Inflammatory macrophage (primary cell): ENCODE measurements at regions not wholly inside any gene's neighbourhood (a gene's known extent, or its start where the extent isn't known, plus 50 kb on each side); places are given as distances from the start of the nearest gene placed in this dataset.
"Not testable (repeated sequence)": the region's sequence is repeated elsewhere in the genome, so short reads cannot be mapped to it uniquely, and the experiment has no call there.

Experiments
- DNase-seq, 2 donors: peaks; one replicate each; pipeline ENCODE4 v3.0.0-alpha.2; 2020 to 2022

DNA sequence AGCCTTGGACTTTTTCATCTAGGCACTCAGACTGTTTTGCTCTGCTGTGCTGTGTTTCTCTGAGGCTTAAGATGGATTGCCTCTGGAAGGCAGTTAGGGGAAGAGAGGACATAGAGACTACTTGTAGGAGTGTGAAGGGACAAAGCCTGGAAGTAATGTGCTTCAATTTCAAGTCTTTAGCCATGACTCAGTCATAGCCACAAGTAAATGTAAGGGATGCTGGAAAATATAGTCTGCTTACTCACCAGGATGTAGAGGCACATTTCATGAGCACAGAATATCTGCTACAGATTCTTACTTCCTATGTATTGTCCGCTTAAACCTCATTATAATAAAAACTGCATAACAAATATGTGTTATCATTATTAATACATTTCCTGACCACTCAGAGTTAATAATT lies 794.3 kb upstream of the NOVA1 start:
- no peak for DNase-seq

DNA sequence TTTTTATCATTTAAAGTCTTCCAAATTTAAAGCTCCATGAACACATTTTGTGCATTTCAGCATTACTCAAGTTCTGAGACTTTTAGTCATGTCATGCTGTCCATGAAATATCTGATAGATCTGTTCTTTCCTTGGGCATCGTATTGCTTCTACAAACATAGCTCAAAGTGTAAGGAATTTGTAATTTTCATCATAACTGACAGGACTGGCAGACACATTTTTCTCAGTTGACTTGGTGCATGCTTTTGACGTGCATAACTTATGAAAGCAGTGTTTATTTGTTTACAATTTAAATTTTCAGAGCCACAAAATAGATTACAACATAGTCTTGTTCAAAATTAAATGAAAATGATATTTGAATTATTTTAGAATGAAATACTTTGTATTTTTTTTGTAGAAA lies 812.1 kb upstream of the NOVA1 start:
- no peak for DNase-seq

DNA sequence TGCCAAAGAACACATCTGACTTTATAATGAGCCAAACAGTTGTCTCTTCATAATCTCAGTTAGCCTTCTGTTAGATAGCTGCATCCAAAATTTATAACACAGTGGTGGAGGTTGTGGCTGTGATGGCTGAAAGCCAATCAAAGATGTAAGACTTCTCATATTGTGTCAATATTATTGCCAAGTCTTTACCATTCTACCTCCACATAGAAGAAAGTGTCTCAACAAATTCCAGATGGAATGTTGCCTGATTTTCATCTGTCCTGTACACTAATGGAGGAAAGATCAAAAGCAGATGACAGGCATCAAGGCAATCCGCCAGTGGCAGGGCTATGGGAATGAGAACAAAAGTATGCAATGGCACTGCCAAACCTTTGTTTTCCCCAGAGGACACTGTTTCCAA lies 813.1 kb upstream of the NOVA1 start:
- DNase-seq, result no peak

GRCh38 chr14:27427796-27428195 lies 830.0 kb upstream of the NOVA1 start:
- DNase-seq, result no peak

- DNase-seq, result no peak
These were observed 838.3 kb upstream of the NOVA1 start for GRCh38 chr14:27435923-27436670.

DNA sequence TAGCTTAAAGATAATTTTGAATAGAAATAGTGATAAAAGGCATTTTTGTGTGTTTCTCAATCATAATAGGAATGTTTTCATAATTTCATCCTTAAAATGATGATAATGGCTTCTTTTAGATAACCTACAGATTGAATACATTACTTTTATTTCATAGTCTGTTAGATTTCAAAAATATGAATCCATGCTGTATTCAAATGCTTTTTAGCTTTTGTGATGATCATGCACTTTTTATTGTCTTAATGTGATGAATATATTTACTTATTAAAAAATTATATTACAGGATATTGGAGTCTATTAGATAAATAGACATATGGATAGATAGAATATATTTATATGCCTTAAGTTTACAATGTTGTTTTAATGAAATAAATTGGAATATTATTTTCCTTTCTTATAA lies 886.8 kb upstream of the NOVA1 start:
- no peak for DNase-seq

- no peak for DNase-seq
These were observed 887.4 kb upstream of the NOVA1 start for GRCh38 chr14:27485193-27485592.

GRCh38 chr14:27506272-27506671 lies 908.4 kb upstream of the NOVA1 start:
- no peak for DNase-seq

DNA sequence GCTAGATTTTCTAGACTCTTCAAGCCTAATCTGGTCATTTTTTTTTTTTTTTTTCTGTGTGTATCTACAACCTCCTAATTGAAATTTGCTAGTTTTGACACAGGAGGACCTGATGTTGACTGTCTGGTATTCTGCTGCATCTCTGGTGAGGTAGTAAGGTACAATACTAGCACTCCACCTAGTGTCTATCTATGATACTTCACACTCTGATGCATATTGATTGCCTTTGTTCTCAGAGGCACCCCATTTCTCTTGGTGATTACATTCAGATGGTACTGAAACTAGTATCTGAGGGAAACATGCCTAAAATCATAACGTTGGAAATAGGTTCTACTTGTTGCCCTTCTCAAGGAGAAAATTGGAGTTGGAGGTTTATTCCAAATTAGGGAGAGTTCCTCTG lies 930.5 kb upstream of the NOVA1 start:
- DNase-seq, result no peak

DNA sequence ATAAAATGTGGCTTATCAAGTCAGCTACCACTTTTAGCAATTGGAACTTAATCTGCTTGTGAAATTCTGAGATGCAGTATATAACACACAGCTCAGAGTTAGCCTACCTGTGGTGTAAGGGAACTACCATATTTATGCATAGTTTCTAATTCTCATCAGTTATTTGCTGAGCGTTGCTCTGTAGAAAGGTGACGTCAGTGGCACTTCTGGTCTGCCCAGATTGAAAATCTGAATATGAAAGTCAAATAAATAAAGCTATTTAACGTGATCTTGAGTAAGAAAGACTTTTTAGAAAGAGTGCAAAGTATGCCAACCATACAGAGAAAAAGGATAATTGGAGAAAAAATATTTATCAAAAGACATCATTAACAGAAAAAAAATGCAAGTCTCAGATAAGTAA lies 938.9 kb upstream of the NOVA1 start:
- DNase-seq, result no peak

- DNase-seq, result no peak
These were observed 948.3 kb upstream of the NOVA1 start for GRCh38 chr14:27546111-27546510.

- DNase-seq, result no peak
These were observed 956.0 kb upstream of the NOVA1 start for GRCh38 chr14:27553790-27554189.

DNA sequence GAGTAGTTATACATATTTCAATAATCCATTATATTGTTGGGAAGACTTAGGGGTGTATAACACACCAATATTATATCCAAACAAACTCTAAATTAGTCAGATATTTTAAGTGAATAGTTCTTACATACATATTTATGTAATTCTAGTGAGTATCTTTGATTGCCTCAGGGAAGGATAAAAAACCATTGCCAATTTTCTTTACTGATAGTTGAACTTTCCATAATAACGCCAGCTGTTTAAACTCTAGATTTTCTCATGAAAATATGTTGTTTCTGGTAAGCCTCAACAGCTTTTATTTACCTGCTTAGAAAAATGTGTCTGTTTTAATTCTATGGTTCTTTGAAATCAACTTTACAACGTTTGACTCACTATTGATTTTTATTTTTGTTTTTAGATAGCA lies 959.6 kb upstream of the NOVA1 start:
- no peak for DNase-seq

DNA sequence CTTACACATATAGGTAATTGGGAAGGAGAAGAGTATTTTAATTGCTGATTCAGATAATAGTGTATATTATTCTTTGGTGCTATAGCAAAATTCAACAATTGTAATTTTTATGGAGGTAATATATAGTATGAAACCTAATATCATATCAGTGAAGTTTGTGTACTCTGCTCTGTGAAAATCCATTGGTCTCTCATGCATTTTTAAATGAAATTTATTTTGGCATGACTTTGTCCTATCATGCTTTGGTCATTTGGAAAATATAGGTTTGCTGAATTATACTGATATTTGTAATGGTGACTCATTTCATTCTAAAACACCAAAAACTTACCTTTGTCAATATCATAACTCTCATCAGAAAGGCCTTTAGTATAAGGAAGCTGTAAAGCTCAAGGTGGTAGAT lies 962.0 kb upstream of the NOVA1 start:
- DNase-seq, result no peak

DNA sequence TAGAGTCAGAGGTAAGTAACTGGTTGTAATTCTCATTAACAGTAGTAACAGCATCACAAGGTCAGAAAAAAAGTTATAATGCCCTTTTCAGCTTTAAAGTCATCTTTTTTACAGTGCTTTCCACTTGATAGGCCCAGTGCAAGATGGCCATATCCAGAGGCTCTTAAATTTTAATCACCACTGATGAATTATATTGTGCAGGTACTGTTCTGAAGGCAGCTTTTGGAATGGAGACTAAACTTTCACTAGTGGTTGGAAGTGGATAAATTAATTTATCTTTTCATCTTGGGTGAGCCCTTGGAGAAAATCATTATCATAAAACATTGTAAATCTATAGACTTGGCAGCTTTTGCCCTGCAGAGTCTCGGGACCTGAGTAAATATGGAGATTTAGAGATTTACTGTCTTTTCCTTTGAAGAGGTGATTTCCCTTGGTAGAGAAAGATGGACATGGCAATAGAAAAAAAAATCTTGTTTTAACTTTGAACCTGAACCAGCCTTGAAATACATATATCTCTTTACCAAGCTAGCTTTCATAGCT lies 969.1 kb upstream of the NOVA1 start:
- no peak for DNase-seq

- DNase-seq, result no peak
These were observed 975.2 kb upstream of the NOVA1 start for GRCh38 chr14:27573018-27573417.

- no peak for DNase-seq
These were observed 989.3 kb upstream of the NOVA1 start for GRCh38 chr14:27587103-27587502.

DNA sequence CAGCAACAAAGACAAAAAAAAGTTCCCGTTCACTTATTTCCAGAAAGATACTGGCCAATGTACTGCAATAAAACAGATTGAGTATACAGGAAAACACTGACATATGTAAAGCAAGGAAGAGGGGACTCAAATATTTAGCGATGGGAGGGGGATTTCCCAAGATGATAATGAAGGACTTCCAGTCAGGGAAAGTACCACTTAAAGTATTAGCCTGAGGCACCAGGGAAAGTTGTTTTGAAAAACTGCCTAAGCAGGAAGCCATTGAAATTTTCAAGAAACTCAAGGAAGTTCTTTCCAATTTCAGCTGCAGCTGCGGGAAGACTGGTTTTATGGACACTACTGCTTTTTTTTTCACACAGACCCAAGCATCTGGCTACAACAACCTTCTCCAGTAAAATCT lies 1007.4 kb upstream of the NOVA1 start:
- no peak for DNase-seq

GRCh38 chr14:27608377-27608776 lies 1010.5 kb upstream of the NOVA1 start:
- DNase-seq, result no peak

GRCh38 chr14:27612121-27612520 lies 1014.3 kb upstream of the NOVA1 start:
- no peak for DNase-seq

- DNase-seq, result no peak
These were observed 1015.3 kb upstream of the NOVA1 start for GRCh38 chr14:27613102-27613501.

DNA sequence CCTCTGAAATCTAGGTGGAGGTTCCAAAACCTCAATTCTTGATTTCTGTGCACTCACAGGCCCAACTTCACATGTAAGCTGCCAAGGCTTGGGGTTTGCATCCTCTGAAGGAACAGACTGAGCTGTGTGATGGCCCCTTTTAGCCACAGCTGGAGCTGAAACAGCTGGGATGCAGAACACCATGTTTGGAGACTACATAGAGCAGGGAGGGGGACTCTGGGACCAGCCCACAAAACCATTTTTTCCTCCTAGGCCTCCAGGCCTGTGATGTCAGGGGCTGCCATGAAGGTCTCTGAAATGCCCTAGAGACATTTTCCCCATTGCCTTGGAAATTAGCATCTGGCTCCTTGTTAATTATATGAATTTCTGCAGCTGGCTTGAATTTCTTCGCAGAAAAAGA lies 1025.9 kb upstream of the NOVA1 start:
- no peak for DNase-seq

DNA sequence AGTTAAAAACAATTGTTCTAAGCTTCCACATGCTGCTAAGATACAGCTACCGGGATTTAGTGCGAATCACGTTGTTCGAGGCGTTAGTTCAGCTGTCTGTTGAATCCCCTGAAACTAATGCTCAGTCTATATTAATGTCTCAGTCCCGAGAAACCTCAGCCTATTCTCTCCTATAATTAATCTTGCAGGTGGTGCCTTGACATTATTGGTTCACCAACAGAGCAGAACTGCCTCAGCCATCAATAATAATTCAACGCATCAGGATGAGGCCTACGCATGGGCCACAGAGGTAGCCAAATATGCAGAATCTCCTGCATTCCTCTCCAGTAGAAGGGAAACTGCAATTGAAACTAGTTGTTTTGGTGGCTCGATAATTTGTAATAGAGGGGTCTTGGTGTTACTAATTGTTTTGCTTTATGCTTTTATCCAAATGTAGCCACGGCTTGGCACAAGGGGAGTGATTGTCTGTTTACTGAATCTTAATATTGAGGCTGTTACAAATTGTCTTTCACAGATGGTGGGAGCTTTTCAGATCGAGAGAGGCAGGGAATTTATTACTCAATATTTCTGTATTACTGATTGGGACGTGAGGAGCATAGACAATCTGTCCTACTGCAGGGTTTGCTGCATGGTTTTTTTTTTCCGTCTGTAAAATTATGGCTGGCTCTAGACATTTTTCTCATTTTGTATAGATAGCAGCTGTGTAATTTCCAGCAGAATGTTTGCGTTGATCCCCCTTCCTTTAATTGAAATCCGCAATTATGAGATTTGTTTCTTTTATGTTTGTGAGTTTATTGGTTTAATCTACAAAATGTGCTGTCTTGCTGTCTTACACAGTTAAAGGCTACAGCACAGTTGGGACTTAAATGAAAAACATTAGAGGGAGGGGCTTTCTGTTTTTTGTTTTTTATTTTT lies 1036.5 kb upstream of the NOVA1 start:
- DNase-seq, result no peak

DNA sequence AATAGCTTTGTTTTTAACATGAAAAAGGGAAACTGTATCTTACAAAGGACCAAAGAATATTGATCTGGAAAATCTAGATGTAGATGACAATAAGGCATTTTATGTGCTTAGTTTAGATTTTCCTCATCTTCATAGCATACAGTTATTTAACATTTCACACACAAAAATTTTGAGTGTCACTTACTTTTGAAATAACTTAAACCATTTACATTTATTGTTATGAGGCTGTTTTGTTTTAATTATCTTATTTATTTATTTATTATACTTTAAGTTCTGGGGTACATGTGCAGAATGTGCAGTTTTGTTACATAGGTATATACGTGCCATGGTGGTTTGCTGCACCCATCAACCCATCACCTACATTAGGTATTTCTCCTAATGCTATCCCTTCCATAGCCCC lies 1042.9 kb upstream of the NOVA1 start:
- not testable (repeated sequence) for DNase-seq
